Mesothelial cell of epicardium (in vitro differentiated cells): ENCODE measurements at regions not wholly inside any gene's neighbourhood (a gene's known extent, or its start where the extent isn't known, plus 50 kb on each side); places are given as distances from the start of the nearest gene placed in this dataset.
A peak's percentile ranks its signal among the peaks of the same experiment; 100 is the strongest.

ENCODE experiments used
- DNase-seq, 2 experiments: peaks; one replicate each; pipeline ENCODE4 v3.0.0; 2021; ENCODE audit warnings: low spot score in 2 of 2; ENCODE audit not compliant: unreplicated experiment in 2 of 2
- H3K27ac Mint-ChIP-seq: 2 replicates; pipeline ENCODE4 v1.8.0; 2021; ENCODE audit warnings: mixed read lengths
- H3K27me3 Mint-ChIP-seq: 2 replicates; pipeline ENCODE4 v1.8.0; 2021; ENCODE audit warnings: low read depth, mixed read lengths
- H3K36me3 Mint-ChIP-seq: 2 replicates; pipeline ENCODE4 v1.8.0; 2021; ENCODE audit warnings: mixed read lengths
- H3K4me1 Mint-ChIP-seq: 2 replicates; pipeline ENCODE4 v1.8.0; 2021; ENCODE audit warnings: mixed read lengths
- H3K4me3 Mint-ChIP-seq: 2 replicates; pipeline ENCODE4 v1.8.0; 2021; ENCODE audit warnings: mild to moderate bottlenecking, moderate library complexity, mixed read lengths
- H3K9me3 Mint-ChIP-seq: 2 replicates; pipeline ENCODE4 v1.8.0; 2021; ENCODE audit warnings: mixed read lengths
- TF ChIP-seq, protein P1 (sequence below): fragments of 200-600 bp; sonication (generic); IDR thresholded peaks from one replicate; pipeline ENCODE4 v1.5.0; 2021; ENCODE audit warnings: antibody characterized with exemption; ENCODE audit not compliant: unreplicated experiment

DNA sequence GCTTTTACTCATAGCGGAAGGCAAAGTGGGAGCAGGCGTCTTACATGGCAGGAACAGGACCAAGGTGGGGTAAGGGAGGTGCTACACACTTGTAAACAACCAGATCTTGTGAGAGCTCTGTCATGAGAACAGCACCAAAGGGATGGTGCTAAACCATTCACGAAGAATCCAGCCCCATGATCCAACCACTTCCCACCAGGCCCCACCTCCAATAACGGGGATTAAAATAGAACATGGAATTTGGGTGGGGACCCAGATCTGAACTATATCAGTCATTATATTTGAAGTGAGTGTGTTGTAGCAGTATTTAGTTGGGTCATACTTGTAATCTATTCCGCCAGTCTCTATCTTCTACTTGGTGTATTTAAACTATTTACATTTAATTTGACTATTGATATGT lies 190.9 kb downstream of the RPLP1 start:
- TF ChIP-seq, protein P1, sequence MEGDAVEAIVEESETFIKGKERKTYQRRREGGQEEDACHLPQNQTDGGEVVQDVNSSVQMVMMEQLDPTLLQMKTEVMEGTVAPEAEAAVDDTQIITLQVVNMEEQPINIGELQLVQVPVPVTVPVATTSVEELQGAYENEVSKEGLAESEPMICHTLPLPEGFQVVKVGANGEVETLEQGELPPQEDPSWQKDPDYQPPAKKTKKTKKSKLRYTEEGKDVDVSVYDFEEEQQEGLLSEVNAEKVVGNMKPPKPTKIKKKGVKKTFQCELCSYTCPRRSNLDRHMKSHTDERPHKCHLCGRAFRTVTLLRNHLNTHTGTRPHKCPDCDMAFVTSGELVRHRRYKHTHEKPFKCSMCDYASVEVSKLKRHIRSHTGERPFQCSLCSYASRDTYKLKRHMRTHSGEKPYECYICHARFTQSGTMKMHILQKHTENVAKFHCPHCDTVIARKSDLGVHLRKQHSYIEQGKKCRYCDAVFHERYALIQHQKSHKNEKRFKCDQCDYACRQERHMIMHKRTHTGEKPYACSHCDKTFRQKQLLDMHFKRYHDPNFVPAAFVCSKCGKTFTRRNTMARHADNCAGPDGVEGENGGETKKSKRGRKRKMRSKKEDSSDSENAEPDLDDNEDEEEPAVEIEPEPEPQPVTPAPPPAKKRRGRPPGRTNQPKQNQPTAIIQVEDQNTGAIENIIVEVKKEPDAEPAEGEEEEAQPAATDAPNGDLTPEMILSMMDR = no peak
- Mint-ChIP-seq H3K36me3 (peaks cover 5% of the 10 kb centered on the region), H3K4me1 (peaks cover 17% of the 10 kb centered on the region), H3K27me3 (peaks cover 29% of the 10 kb centered on the region), H3K27ac (no peak overlapping the region), H3K9me3 (peaks cover 45% of the 10 kb centered on the region), H3K4me3 (no peak overlapping the region)
- DNase-seq = no peak

DNA sequence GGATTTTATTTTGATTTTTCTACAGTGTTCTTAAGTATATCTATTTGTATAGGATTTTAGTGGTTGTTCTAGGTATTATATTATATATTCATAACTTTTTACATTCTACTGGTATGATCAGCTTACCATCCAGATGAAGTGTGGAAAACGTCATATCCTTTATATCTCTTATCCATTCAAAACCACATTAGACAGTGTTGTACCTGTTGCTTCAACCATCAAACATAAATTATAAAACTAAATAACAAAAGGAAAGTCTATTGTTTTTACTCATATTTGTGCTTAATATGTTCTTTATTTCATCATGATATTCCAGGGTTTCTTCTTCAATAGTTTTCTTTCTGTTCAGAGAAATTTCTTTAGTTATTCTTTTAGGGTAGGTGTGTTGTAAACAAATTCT lies 191.4 kb downstream of the RPLP1 start:
- Mint-ChIP-seq H3K9me3 (peaks cover 45% of the 10 kb centered on the region), H3K4me3 (no peak overlapping the region), H3K27me3 (peaks cover 26% of the 10 kb centered on the region), H3K4me1 (peaks cover 22% of the 10 kb centered on the region), H3K27ac (no peak overlapping the region), H3K36me3 (peaks cover 5% of the 10 kb centered on the region)
- DNase-seq = no peak
- TF ChIP-seq, protein P1 = no peak

DNA sequence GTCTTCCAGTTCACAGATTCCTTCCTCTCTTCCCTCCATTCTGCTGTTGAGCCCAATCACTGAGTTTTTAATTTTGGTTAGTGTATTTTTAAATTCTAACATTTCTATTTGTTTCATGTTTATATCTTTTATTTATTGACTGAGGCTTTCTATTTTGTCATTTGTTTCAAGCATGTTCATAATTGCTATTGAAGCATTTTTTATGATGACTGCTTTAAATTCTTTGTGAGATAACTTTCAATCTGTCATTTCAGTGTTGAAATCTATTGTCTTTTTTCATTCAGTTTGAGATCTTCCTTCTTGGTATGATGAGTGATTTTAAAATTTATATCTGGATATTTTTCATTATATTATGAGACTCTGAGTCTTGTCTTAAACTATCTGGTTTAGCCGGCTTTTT lies 192.3 kb downstream of the RPLP1 start:
- no peak for DNase-seq
- H3K27me3 Mint-ChIP-seq = peaks cover 22% of the 10 kb centered on the region
- H3K4me1 Mint-ChIP-seq = peaks cover 31% of the 10 kb centered on the region
- TF ChIP-seq, protein P1 = no peak
- no peak overlapping the region for H3K4me3 Mint-ChIP-seq
- no peak overlapping the region for H3K27ac Mint-ChIP-seq
- peaks cover 39% of the 10 kb centered on the region for H3K9me3 Mint-ChIP-seq
- peaks cover 5% of the 10 kb centered on the region for H3K36me3 Mint-ChIP-seq

DNA sequence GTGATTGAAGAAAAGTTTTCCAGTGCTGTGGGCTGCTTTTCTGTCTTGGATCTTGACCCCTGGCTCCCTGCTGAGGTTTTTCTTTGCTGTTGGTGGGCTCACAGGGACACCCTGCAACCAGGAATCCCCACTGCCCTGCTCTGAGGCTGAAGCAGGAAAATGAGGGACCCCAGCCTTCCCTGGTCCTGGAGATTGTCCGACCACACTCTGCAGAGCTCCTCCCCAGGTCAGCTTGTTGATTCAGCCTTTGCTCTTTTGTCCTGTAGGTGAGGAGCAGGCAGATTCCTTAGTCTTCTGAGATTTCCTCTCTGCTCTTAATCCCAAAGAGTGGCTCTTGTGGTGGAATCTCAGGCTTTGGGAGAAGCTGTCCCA lies 194.5 kb downstream of the RPLP1 start:
- TF ChIP-seq, protein P1 = no peak
- Mint-ChIP-seq H3K4me1 (peaks cover 35% of the 10 kb centered on the region), H3K27ac (no peak overlapping the region), H3K9me3 (peaks cover 18% of the 10 kb centered on the region), H3K27me3 (peaks cover 17% of the 10 kb centered on the region), H3K36me3 (peaks cover 1% of the 10 kb centered on the region), H3K4me3 (no peak overlapping the region)
- peak in 1 of 2 experiments; percentile 36 for DNase-seq

DNA sequence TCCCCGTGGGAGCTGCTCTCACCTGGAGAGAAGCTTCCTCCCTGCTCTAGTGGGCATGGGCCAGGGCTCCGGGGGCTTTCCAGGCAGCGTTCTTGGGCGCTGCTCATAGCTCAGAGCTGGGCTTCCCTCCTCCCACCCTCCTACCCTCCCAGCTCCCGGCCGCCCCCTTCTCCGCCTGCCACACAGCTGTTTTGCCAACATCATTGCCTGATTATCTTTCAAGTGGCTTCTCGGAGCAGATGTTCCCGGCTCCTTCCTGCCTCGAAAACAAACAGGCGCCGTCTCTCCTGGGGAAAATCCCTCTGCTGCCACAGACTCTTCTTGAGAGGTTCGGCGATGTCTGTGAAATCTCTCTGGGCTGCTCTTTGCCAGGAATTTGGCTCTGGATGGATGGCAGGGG lies 195.6 kb downstream of the RPLP1 start:
- DNase-seq = peak in 1 of 2 experiments; percentile 36
- Mint-ChIP-seq H3K4me1 (peaks cover 35% of the 10 kb centered on the region), H3K9me3 (peaks cover 16% of the 10 kb centered on the region), H3K4me3 (no peak overlapping the region), H3K36me3 (peaks cover 1% of the 10 kb centered on the region), H3K27me3 (peaks cover 24% of the 10 kb centered on the region), H3K27ac (peak overlapping the region; percentile 78)
- TF ChIP-seq, protein P1 = no peak
